Activated CD8-positive, alpha-beta memory T cell treated with anti-CD3 and anti-CD28 coated beads, Interleukin-2, amount 10 ng/mL, durations not matched to agents 7 days and 5 days (primary cell): ENCODE measurements at regions not wholly inside any gene's neighbourhood (a gene's known extent, or its start where the extent isn't known, plus 50 kb on each side); places are given as distances from the start of the nearest gene placed in this dataset.

ENCODE experiments used
- ATAC-seq: fragments of 150-1000 bp; cut with Tn5 transposase; one replicate; pipeline ENCODE4 v1.10.0; 2021; ENCODE audit warnings: moderate library complexity
- CTCF ChIA-PET: fragments of 350-600 bp; sonication (Branson Sonifier 250); formaldehyde crosslinking; loops from one replicate; lab custom pipeline; 2021; ENCODE audit warnings: antibody characterized with exemption; lab: Charles Lee
- DNase-seq: peaks from one replicate; pipeline ENCODE4 v3.0.0-alpha.2; 2020
- H3K27ac Mint-ChIP-seq: one replicate; pipeline ENCODE4 v1.8.0; 2021; ENCODE audit warnings: mild to moderate bottlenecking, mixed read lengths
- H3K27me3 Mint-ChIP-seq: one replicate; pipeline ENCODE4 v1.8.0; 2021; ENCODE audit warnings: mixed read lengths
- H3K36me3 Mint-ChIP-seq: one replicate; pipeline ENCODE4 v1.8.0; 2021; ENCODE audit warnings: mild to moderate bottlenecking, mixed read lengths
- H3K4me1 Mint-ChIP-seq: one replicate; pipeline ENCODE4 v1.8.0; 2021; ENCODE audit warnings: mixed read lengths
- H3K4me3 Mint-ChIP-seq: one replicate; pipeline ENCODE4 v1.8.0; 2021; ENCODE audit warnings: mild to moderate bottlenecking, moderate library complexity, mixed read lengths
- H3K9me3 Mint-ChIP-seq: one replicate; pipeline ENCODE4 v1.8.0; 2022; ENCODE audit warnings: low read depth, mixed read lengths

- H3K27ac Mint-ChIP-seq: no peak overlapping the region
- CTCF ChIA-PET: no interaction called here
Measured at GRCh38 chr15:70347321-70348225, 249.9 kb upstream of the TLE3 start.

GRCh38 chr15:70345251-70346019, 247.7 kb upstream of the TLE3 start:
- CTCF ChIA-PET: no interaction called here
- Mint-ChIP-seq H3K27ac (no peak overlapping the region), H3K4me1 (no peaks in the 10 kb centered on the region), H3K36me3 (no peaks in the 10 kb centered on the region), H3K9me3 (no peaks in the 10 kb centered on the region), H3K27me3 (peaks cover 30% of the 10 kb centered on the region), H3K4me3 (no peak overlapping the region)
- ATAC-seq (no peak), DNase-seq (no peak)

More at GRCh38 chr15:70347321-70348225, 249.9 kb upstream of the TLE3 start:
- no peak overlapping the region for H3K4me3 Mint-ChIP-seq
- no peaks in the 10 kb centered on the region for H3K36me3 Mint-ChIP-seq
- H3K9me3 Mint-ChIP-seq: no peaks in the 10 kb centered on the region
- ATAC-seq: no peak
- no peak for DNase-seq
- peaks cover 37% of the 10 kb centered on the region for H3K27me3 Mint-ChIP-seq
- no peaks in the 10 kb centered on the region for H3K4me1 Mint-ChIP-seq

- Mint-ChIP-seq H3K9me3 (no peaks in the 10 kb centered on the region), H3K27ac (no peak overlapping the region), H3K36me3 (no peaks in the 10 kb centered on the region), H3K4me3 (no peak overlapping the region), H3K4me1 (no peaks in the 10 kb centered on the region), H3K27me3 (peaks cover 27% of the 10 kb centered on the region)
- CTCF ChIA-PET: no interaction called here
- ATAC-seq (no peak), DNase-seq (no peak)
Measured at GRCh38 chr15:70344666-70345065, 246.9 kb upstream of the TLE3 start.

GRCh38 chr15:70343961-70344621, 246.4 kb upstream of the TLE3 start:
- peaks cover 22% of the 10 kb centered on the region for H3K27me3 Mint-ChIP-seq

GRCh38 chr15:70342554-70343548, 245.1 kb upstream of the TLE3 start:
- Mint-ChIP-seq H3K4me3 (no peak overlapping the region), H3K4me1 (no peaks in the 10 kb centered on the region), H3K36me3 (no peaks in the 10 kb centered on the region), H3K27ac (no peak overlapping the region), H3K27me3 (peaks cover 13% of the 10 kb centered on the region), H3K9me3 (no peaks in the 10 kb centered on the region)
- no peak for ATAC-seq
- CTCF ChIA-PET: no interaction called here
- no peak for DNase-seq

More at GRCh38 chr15:70343961-70344621, 246.4 kb upstream of the TLE3 start:
- Mint-ChIP-seq H3K9me3 (no peaks in the 10 kb centered on the region), H3K27ac (no peak overlapping the region), H3K4me3 (no peak overlapping the region), H3K4me1 (no peaks in the 10 kb centered on the region), H3K36me3 (no peaks in the 10 kb centered on the region)
- ATAC-seq (no peak), DNase-seq (no peak)
- CTCF ChIA-PET: no interaction called here

GRCh38 chr15:70342141-70342540, 244.4 kb upstream of the TLE3 start:
- DNase-seq: no peak
- Mint-ChIP-seq H3K36me3 (no peaks in the 10 kb centered on the region), H3K27me3 (peaks cover 11% of the 10 kb centered on the region), H3K4me1 (no peaks in the 10 kb centered on the region), H3K4me3 (no peak overlapping the region), H3K9me3 (no peaks in the 10 kb centered on the region), H3K27ac (no peak overlapping the region)
- no peak for ATAC-seq
- CTCF ChIA-PET: no interaction called here

- ATAC-seq: no peak
- Mint-ChIP-seq H3K27me3 (peaks cover 13% of the 10 kb centered on the region), H3K27ac (no peak overlapping the region)
Measured at GRCh38 chr15:70341566-70341965, 243.8 kb upstream of the TLE3 start.

GRCh38 chr15:70340494-70340870, 242.8 kb upstream of the TLE3 start:
- DNase-seq: no peak
- Mint-ChIP-seq H3K9me3 (no peaks in the 10 kb centered on the region), H3K4me3 (no peak overlapping the region), H3K4me1 (no peaks in the 10 kb centered on the region), H3K36me3 (peaks cover 2% of the 10 kb centered on the region), H3K27me3 (peaks cover 20% of the 10 kb centered on the region), H3K27ac (no peak overlapping the region)
- CTCF ChIA-PET: no interaction called here
- ATAC-seq: no peak

More at GRCh38 chr15:70341566-70341965, 243.8 kb upstream of the TLE3 start:
- CTCF ChIA-PET: no interaction called here
- no peaks in the 10 kb centered on the region for H3K36me3 Mint-ChIP-seq
- H3K4me3 Mint-ChIP-seq: no peak overlapping the region
- no peak for DNase-seq
- H3K9me3 Mint-ChIP-seq: no peaks in the 10 kb centered on the region
- H3K4me1 Mint-ChIP-seq: no peaks in the 10 kb centered on the region

GRCh38 chr15:70339571-70340493, 242.1 kb upstream of the TLE3 start:
- peaks cover 2% of the 10 kb centered on the region for H3K36me3 Mint-ChIP-seq
- no peak overlapping the region for H3K4me3 Mint-ChIP-seq
- no peak for DNase-seq
- peaks cover 2% of the 10 kb centered on the region for H3K9me3 Mint-ChIP-seq
- H3K27ac Mint-ChIP-seq: no peak overlapping the region
- CTCF ChIA-PET: no interaction called here
- no peak for ATAC-seq
- peaks cover 20% of the 10 kb centered on the region for H3K27me3 Mint-ChIP-seq
- no peaks in the 10 kb centered on the region for H3K4me1 Mint-ChIP-seq

- CTCF ChIA-PET: no interaction called here
- Mint-ChIP-seq H3K36me3 (peaks cover 7% of the 10 kb centered on the region), H3K27me3 (peaks cover 26% of the 10 kb centered on the region), H3K27ac (no peak overlapping the region), H3K4me3 (no peak overlapping the region), H3K9me3 (peaks cover 11% of the 10 kb centered on the region), H3K4me1 (no peaks in the 10 kb centered on the region)
- ATAC-seq (no peak), DNase-seq (no peak)
Measured at GRCh38 chr15:70337277-70338186, 239.8 kb upstream of the TLE3 start.

- H3K4me1 Mint-ChIP-seq: no peaks in the 10 kb centered on the region
- H3K4me3 Mint-ChIP-seq: no peak overlapping the region
- H3K36me3 Mint-ChIP-seq: peaks cover 7% of the 10 kb centered on the region
- CTCF ChIA-PET: no interaction called here
- peaks cover 29% of the 10 kb centered on the region for H3K27me3 Mint-ChIP-seq
- no peak overlapping the region for H3K27ac Mint-ChIP-seq
- DNase-seq (no peak), ATAC-seq (no peak)
- H3K9me3 Mint-ChIP-seq: peaks cover 14% of the 10 kb centered on the region
Measured at GRCh38 chr15:70336425-70337009, 238.8 kb upstream of the TLE3 start.
